ENCODE measurements at regions not wholly inside any gene's neighbourhood (a gene's known extent, or its start where the extent isn't known, plus 50 kb on each side); places are given as distances from the start of the nearest gene placed in this dataset.

DNA sequence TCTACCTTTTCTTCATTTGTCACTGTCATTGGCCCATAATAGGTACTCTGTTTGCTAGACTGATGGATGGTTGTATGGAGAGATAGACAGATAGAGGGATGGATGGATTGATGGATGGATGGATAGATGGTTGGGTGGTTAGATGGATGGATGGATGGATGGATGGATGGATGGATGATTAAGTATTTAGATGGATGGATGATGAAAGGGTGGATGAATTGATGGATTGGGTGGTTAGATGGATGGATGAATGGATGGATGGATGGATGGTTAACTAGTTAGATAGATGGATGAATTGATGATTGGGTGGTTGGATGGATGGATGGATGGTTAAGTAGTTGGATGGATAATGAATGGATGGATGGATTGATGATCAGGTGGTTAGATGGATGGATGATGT is 334.7 kb upstream of the AUTS2 start:
- TF ChIP-seq, protein P1, sequence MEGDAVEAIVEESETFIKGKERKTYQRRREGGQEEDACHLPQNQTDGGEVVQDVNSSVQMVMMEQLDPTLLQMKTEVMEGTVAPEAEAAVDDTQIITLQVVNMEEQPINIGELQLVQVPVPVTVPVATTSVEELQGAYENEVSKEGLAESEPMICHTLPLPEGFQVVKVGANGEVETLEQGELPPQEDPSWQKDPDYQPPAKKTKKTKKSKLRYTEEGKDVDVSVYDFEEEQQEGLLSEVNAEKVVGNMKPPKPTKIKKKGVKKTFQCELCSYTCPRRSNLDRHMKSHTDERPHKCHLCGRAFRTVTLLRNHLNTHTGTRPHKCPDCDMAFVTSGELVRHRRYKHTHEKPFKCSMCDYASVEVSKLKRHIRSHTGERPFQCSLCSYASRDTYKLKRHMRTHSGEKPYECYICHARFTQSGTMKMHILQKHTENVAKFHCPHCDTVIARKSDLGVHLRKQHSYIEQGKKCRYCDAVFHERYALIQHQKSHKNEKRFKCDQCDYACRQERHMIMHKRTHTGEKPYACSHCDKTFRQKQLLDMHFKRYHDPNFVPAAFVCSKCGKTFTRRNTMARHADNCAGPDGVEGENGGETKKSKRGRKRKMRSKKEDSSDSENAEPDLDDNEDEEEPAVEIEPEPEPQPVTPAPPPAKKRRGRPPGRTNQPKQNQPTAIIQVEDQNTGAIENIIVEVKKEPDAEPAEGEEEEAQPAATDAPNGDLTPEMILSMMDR (conservative IDR thresholded peaks at IDR 0.05; ENCODE audit: low read depth, low read length) = no peak
- no peak for TF ChIP-seq EZH2 (IDR thresholded peaks at IDR 0.05; ENCODE audit: borderline replicate concordance, low read depth, low read length, poor library complexity, severe bottlenecking)

Measured in A673 (cell line).